Testis (tissue), 2 donors: ENCODE measurements at regions not wholly inside any gene's neighbourhood (a gene's known extent, or its start where the extent isn't known, plus 50 kb on each side); places are given as distances from the start of the nearest gene placed in this dataset.

ENCODE experiments used
- DNase-seq: peaks from one replicate; pipeline ENCODE4 v3.0.0-alpha.2; 2019
- H3K27ac ChIP-seq, 2 donors: fragments of 200-600 bp; sonication (generic); one replicate each; pipeline ENCODE4 v1.5.1; 2019
- H3K27me3 ChIP-seq: fragments of 200-600 bp; sonication (generic); one replicate; pipeline ENCODE4 v1.5.1; 2019
- H3K36me3 ChIP-seq: fragments of 200-600 bp; sonication (generic); one replicate; pipeline ENCODE4 v1.5.1; 2017; ENCODE audit warnings: low read depth; ENCODE audit errors: missing control alignments
- H3K4me1 ChIP-seq: fragments of 200-600 bp; sonication (generic); one replicate; pipeline ENCODE4 v1.5.1; 2019
- H3K4me3 ChIP-seq, 2 donors: fragments of 200-600 bp; sonication (generic); one replicate each; pipeline ENCODE4 v1.5.1; 2017 to 2019
- H3K9me3 ChIP-seq: fragments of 200-600 bp; sonication (generic); one replicate; pipeline ENCODE4 v1.5.1; 2017
- CTCF ChIP-seq, 3 experiments: fragments of 450-650 bp in 2 of 3; fragments of 200-600 bp in 1 of 3; sonication (generic) in 1 of 3; IDR thresholded peaks; one replicate each; pipeline ENCODE4 v1.5.1; 2016 to 2019; ENCODE audit warnings: antibody characterized with exemption in 3 of 3, mild to moderate bottlenecking in 2 of 3, moderate library complexity in 1 of 3
- POLR2A ChIP-seq: fragments of 450-650 bp; IDR thresholded peaks from one replicate; pipeline ENCODE4 v1.6.1; 2017; ENCODE audit warnings: antibody characterized with exemption, mild to moderate bottlenecking, moderate library complexity
- WGBS, 2 donors: methylation state at CpG; one replicate each; pipeline ENCODE4 v1.1.5; 2018; 5-methylcytosine and 5-hydroxymethylcytosine counted together
- intact Hi-C: fragments of 100-400 bp; cut with DNase I; formaldehyde crosslinking; loops from one replicate; pipeline ENCODE4 v1.15.1; 2023; ENCODE audit warnings: low total_unique reads

DNA sequence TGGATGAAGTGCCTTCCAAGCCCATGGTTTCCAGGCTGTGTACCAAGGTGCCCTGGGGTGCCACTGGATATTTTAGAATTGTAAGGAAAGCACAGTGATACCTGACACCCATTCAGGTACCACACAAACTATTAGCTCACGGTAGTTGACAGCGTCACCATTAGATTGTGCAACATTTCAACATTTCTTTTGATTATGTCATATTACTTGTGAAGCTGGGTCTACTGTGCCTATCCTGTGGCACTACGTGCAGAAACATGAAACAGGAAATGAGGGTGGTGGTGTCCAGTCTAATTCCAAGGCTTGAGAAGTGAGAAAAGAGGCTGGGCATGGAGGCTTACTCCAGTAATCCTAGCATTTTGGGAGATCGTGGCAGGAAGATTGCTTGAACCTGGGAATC, 75.5 kb upstream of the CPM start:
- H3K27me3 ChIP-seq = no peaks in the 10 kb centered on the region
- H3K27ac ChIP-seq = no peak overlapping the region
- TF ChIP-seq CTCF (IDR thresholded peaks at IDR 0.05) = no peak
- no peak for TF ChIP-seq POLR2A
- no peaks in the 10 kb centered on the region for H3K4me1 ChIP-seq
- intact Hi-C loops = no loop called here
- no peaks in the 10 kb centered on the region for H3K9me3 ChIP-seq
- WGBS, 2 donors = 79 to 84% methylated on average over 4 of the region's 4 CpGs
- DNase-seq = no peak
- no peak overlapping the region for H3K4me3 ChIP-seq
- no peaks in the 10 kb centered on the region for H3K36me3 ChIP-seq

DNA sequence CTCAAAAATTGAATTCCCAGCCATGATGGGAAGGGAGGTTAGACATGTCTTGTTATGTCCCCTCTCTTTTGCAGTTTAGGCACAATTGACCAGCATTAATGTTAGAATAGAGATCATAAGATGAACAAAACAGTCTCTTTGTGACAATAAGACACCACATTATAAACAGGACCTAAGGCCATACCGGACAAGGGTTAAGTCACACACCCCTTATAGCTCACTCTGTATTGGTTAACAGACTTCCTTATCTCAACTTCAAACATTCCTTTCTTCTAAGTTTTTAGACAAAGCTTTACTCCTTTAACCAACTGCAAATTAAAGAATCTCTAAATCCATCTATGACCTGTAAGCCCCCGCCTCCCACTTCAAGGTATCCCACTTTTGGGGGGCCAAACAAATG, 81.1 kb upstream of the CPM start:
- H3K4me1 ChIP-seq = no peaks in the 10 kb centered on the region
- no peaks in the 10 kb centered on the region for H3K27me3 ChIP-seq
- DNase-seq = no peak
- intact Hi-C loops = no loop called here
- WGBS, 2 donors = 91 to 96% methylated on average over 2 of the region's 2 CpGs
- no peaks in the 10 kb centered on the region for H3K9me3 ChIP-seq
- H3K4me3 ChIP-seq = no peak overlapping the region
- H3K36me3 ChIP-seq = no peaks in the 10 kb centered on the region
- no peak for TF ChIP-seq CTCF (IDR thresholded peaks at IDR 0.05)
- no peak for TF ChIP-seq POLR2A
- no peak overlapping the region for H3K27ac ChIP-seq

GRCh38 chr12:69015017-69015416, 82.0 kb upstream of the CPM start:
- TF ChIP-seq CTCF (IDR thresholded peaks at IDR 0.05) (no peak), POLR2A (no peak)
- H3K4me1 ChIP-seq = no peaks in the 10 kb centered on the region
- DNase-seq = no peak
- H3K4me3 ChIP-seq = no peak overlapping the region
- no peaks in the 10 kb centered on the region for H3K9me3 ChIP-seq
- no peak overlapping the region for H3K27ac ChIP-seq
- no peaks in the 10 kb centered on the region for H3K36me3 ChIP-seq
- WGBS, 2 donors = 69 to 95% methylated on average over 2 of the region's 2 CpGs
- intact Hi-C loops = no loop called here
- H3K27me3 ChIP-seq = no peaks in the 10 kb centered on the region

GRCh38 chr12:69015831-69016230, 82.9 kb upstream of the CPM start:
- no peak for TF ChIP-seq POLR2A
- TF ChIP-seq CTCF (IDR thresholded peaks at IDR 0.05) = no peak
- Histone ChIP-seq H3K4me1 (no peaks in the 10 kb centered on the region), H3K36me3 (no peaks in the 10 kb centered on the region), H3K4me3 (no peak overlapping the region), H3K27me3 (no peaks in the 10 kb centered on the region), H3K27ac (no peak overlapping the region), H3K9me3 (no peaks in the 10 kb centered on the region)
- intact Hi-C loops = no loop called here
- no peak for DNase-seq
- WGBS, 2 donors = 69 to 71% methylated on average over 6 of the region's 6 CpGs

- H3K27ac ChIP-seq = no peak overlapping the region
- no peak for TF ChIP-seq CTCF (IDR thresholded peaks at IDR 0.05)
- TF ChIP-seq POLR2A = no peak
- no peaks in the 10 kb centered on the region for H3K36me3 ChIP-seq
- DNase-seq = no peak
- H3K4me1 ChIP-seq = no peaks in the 10 kb centered on the region
- no peaks in the 10 kb centered on the region for H3K9me3 ChIP-seq
- H3K27me3 ChIP-seq = no peaks in the 10 kb centered on the region
- intact Hi-C loops = no loop called here
- no peak overlapping the region for H3K4me3 ChIP-seq
Measured at GRCh38 chr12:69019082-69019481, 86.1 kb upstream of the CPM start.
